ENCODE measurements at regions not wholly inside any gene's neighbourhood (a gene's known extent, or its start where the extent isn't known, plus 50 kb on each side); places are given as distances from the start of the nearest gene placed in this dataset.
"Not testable (repeated sequence)": the region's sequence is repeated elsewhere in the genome, so short reads cannot be mapped to it uniquely, and the experiment has no call there.

DNA sequence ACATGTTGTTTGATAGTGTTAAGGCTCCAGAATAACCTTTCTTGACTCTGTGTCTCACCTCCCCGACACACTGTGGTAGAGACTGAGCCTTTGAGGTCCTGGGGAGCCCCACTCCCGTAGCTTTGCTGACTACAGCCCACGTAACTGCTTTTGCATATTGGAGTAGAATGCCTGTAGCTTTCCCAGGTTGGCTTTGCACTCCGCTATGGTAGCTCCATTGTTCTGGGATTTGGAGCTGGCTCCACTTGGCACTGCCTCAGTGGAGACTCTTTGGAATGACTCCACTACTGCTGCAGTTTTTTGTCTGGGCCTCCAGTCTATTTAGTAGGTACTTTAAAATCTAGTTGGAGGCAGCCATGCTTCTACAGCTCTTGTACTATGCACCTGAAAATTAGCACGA, 56.2 kb upstream of the ANXA1 start:
- no peaks in the 10 kb centered on the region for H3K36me3 ChIP-seq
- H3K4me1 ChIP-seq, result no peaks in the 10 kb centered on the region
- H3K27me3 ChIP-seq, result peaks cover 6% of the 10 kb centered on the region; the same call in 1 of the 2 replicates
- no peak overlapping the region for H3K4me3 ChIP-seq
- no peak overlapping the region for H3K27ac ChIP-seq
- H3K9me3 ChIP-seq (replicated peaks), result no peaks in the 10 kb centered on the region
- DNase-seq, result no peak

DNA sequence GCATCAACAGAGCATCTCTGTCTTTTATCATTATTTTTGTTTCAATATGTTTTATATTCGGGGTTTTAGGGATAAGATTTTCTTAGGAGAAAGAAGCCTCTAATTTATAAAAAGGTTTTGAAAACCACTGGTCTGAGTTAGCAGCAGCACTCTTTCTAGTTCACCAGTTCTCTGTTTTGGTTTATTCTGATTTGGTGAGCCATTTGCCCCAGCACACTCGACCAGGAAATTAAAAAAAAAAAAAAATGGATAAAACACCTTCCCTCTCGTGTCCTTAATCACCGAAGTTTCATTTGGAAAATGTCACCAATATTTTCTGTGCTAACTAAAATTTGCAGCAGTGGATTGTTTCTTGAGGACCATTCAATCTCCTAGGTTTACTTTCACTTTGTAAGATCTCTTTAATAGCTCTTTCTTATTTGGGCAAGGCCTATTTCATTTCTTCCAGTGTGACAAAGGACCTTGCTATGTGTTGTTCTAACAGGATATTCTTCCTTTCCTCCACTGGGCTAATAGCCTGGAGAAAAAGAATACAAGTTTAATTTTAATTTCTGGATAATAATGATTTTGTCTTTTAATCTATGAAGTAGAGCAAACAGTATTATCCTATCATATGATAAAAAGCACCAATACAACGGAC, 57.8 kb upstream of the ANXA1 start:
- Histone ChIP-seq H3K9me3 (replicated peaks) (no peaks in the 10 kb centered on the region), H3K36me3 (no peaks in the 10 kb centered on the region), H3K27ac (no peak overlapping the region), H3K4me1 (no peaks in the 10 kb centered on the region), H3K4me3 (peak overlapping the region; percentile 9; the same call in 1 of the 2 replicates), H3K27me3 (peaks cover 12% of the 10 kb centered on the region)
- DNase-seq, result no peak

GRCh38 chr9:73093016-73093739, 58.5 kb upstream of the ANXA1 start:
- Histone ChIP-seq H3K36me3 (no peaks in the 10 kb centered on the region), H3K4me1 (no peaks in the 10 kb centered on the region), H3K27me3 (peaks cover 12% of the 10 kb centered on the region), H3K9me3 (replicated peaks) (no peaks in the 10 kb centered on the region), H3K4me3 (no peak overlapping the region), H3K27ac (no peak overlapping the region)
- DNase-seq, result no peak

GRCh38 chr9:73091909-73092308, 59.8 kb upstream of the ANXA1 start:
- no peaks in the 10 kb centered on the region for H3K4me1 ChIP-seq
- no peak for DNase-seq
- H3K27me3 ChIP-seq, result peaks cover 12% of the 10 kb centered on the region
- no peak overlapping the region for H3K27ac ChIP-seq
- no peak overlapping the region for H3K4me3 ChIP-seq
- no peaks in the 10 kb centered on the region for H3K9me3 ChIP-seq (replicated peaks)
- no peaks in the 10 kb centered on the region for H3K36me3 ChIP-seq

GRCh38 chr9:73090214-73090613, 61.5 kb upstream of the ANXA1 start:
- Histone ChIP-seq H3K27me3 (peaks cover 12% of the 10 kb centered on the region), H3K27ac (no peak overlapping the region), H3K36me3 (no peaks in the 10 kb centered on the region), H3K4me3 (no peak overlapping the region), H3K4me1 (no peaks in the 10 kb centered on the region), H3K9me3 (replicated peaks) (no peaks in the 10 kb centered on the region)
- DNase-seq, result no peak

DNA sequence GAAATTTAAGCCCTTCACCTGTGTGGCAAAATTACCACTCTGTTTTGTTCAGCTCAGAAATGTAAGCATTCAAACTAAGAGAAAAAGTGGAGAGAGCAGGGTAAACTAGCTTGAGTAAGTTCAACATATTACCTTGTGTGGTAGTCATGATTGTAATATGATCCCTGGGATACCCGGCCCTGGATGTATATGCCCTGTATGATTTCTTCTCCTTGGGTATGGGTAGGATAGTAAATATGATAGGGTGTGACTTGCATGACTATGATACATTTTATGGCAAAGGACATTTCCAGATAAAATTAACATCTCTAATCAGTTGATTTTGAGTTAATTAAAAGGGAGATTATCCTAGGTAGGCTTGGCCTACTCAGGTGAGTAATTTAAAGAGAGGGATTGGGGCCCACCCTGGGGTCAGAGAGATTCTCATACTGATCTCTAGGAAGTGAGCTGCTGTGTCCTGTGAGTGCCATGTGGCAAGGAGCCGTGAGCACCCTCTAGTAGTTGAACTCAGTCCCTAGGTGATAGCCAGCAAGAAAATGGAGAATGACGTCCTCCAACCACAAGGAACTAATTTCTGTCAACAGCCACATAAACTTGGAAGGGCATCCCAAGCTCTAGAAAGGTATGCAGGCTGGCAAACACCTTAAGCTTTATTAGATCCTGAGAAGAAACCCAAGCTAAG, 62.2 kb upstream of the ANXA1 start:
- Histone ChIP-seq H3K4me3 (no peak overlapping the region), H3K27me3 (peaks cover 12% of the 10 kb centered on the region), H3K27ac (no peak overlapping the region), H3K36me3 (no peaks in the 10 kb centered on the region), H3K9me3 (replicated peaks) (no peaks in the 10 kb centered on the region), H3K4me1 (no peaks in the 10 kb centered on the region)
- DNase-seq, result no peak

DNA sequence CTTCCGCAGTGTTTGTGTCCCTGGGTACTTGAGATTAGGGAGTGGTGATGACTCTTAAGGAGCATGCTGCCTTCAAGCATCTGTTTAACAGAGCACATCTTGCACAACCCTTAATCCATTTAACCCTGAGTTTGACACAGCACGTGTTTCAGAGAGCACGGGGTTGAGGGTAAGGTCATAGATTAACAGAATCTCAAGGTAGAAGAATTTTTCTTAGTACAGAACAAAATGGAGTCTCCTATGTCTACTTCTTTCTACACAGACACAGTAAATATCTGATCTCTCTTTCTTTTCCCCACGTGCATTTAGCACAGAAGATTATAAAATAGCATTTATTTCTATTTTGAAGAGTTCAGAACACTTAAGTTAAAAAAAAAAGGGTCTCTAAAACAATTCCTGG, 63.8 kb upstream of the ANXA1 start:
- DNase-seq; H3K9me3 ChIP-seq (replicated peaks); H3K27ac ChIP-seq; H3K4me1 ChIP-seq; H3K4me3 ChIP-seq; H3K36me3 ChIP-seq: not testable (repeated sequence)
- H3K27me3 ChIP-seq, result peaks cover 12% of the 10 kb centered on the region

- no peaks in the 10 kb centered on the region for H3K27me3 ChIP-seq
- no peaks in the 10 kb centered on the region for H3K9me3 ChIP-seq (replicated peaks)
- DNase-seq, result no peak
- no peaks in the 10 kb centered on the region for H3K36me3 ChIP-seq
- H3K4me1 ChIP-seq, result no peaks in the 10 kb centered on the region
- H3K27ac ChIP-seq, result no peak overlapping the region
- no peak overlapping the region for H3K4me3 ChIP-seq
Observed at GRCh38 chr9:73083519-73083918, 68.1 kb upstream of the ANXA1 start.

DNA sequence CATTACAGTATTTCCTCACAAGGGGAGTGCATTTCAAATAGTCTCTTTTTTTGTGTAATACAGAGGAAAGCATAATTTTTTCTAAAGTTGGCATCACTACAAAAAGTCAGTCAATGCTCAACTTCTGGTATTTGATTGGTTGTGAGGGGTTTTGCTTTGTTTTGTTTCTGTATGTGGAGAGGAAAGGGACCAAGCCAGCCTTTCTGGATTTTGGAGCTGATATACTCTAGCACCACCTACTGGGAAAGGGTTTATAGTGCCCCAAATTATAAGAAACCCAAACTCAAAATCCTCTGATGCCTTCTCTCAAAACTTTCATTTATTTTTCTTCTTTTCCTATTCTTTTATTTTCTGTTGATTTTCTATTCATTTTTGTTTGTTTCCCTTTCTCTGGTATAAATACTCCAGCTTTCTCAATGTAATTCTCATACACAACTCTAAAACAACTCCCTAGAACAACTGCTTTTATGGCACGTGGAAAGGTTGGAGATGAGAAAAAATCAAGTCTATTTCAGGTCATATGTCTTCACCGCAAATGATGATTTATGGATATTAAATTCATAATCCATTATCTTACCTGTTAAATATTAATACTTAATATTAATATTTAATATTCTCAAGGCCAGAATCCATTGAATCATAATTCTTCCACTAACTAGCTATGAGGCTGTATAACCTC, 69.5 kb upstream of the ANXA1 start:
- Histone ChIP-seq H3K27ac (no peak overlapping the region), H3K4me1 (no peaks in the 10 kb centered on the region), H3K36me3 (no peaks in the 10 kb centered on the region), H3K9me3 (replicated peaks) (no peaks in the 10 kb centered on the region), H3K4me3 (no peak overlapping the region), H3K27me3 (no peaks in the 10 kb centered on the region)
- peak; percentile 16 to 65 for DNase-seq

DNA sequence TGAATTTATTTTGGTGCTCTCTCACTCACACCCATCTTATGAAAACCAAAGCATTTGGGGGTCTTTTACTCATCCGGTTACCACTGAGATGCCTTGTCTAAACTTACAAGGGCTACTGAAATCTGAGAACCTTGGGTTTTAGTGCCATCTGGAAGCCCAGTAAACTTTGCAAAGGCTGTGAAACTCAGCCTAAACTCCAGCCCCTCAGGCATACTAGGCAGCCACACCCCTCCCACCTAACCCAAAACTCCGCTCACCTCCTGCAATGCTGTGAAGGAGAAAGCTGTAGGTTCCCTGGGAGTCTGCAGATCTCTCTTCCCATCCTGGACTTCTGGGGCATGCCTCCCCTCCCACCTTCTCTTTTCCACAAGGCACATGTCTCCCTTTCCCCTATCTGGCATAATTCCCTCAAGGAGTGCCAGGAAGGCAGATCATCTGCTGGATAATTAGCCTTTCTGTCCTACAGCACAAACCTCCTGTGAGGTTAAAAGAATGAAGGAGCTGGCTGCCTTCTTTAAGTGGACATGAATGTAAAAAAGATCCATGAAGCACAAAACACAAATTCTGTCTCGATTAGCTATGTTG, 71.5 kb upstream of the ANXA1 start:
- Histone ChIP-seq H3K4me1 (no peaks in the 10 kb centered on the region), H3K27me3 (0 out of 2 replicates have a peak, but pooled peaks cover 3% of the 10 kb centered on the region), H3K36me3 (no peaks in the 10 kb centered on the region), H3K9me3 (replicated peaks) (no peaks in the 10 kb centered on the region), H3K27ac (no peak overlapping the region), H3K4me3 (no peak overlapping the region)
- peak; percentile 5 to 38 for DNase-seq

DNA sequence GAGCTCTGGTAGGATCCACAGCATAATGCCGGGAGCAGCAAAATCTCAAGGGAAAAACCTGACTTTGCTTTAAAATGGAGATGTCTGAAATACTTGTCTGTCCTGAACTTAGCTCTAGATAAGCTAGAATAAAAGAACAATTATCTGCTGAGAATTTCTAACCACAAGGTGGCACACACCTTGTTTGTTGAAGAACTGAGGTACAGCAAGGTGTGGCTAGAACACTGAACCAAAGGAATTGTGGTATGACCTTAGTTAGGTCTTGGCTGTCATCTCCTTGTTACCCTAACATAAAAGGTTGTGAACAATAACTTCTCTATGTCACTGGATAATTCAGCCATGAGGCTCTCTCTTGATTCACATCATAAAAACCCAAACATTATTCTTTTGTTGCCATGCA, 72.3 kb upstream of the ANXA1 start:
- DNase-seq, result no peak
- no peaks in the 10 kb centered on the region for H3K4me1 ChIP-seq
- H3K27me3 ChIP-seq, result 0 out of 2 replicates have a peak, but pooled peaks cover 3% of the 10 kb centered on the region
- H3K27ac ChIP-seq, result no peak overlapping the region
- no peaks in the 10 kb centered on the region for H3K36me3 ChIP-seq
- no peak overlapping the region for H3K4me3 ChIP-seq
- no peaks in the 10 kb centered on the region for H3K9me3 ChIP-seq (replicated peaks)

GRCh38 chr9:73077625-73078030, 74.0 kb upstream of the ANXA1 start:
- Histone ChIP-seq H3K9me3 (replicated peaks) (no peaks in the 10 kb centered on the region), H3K27me3 (0 out of 2 replicates have a peak, but pooled peaks cover 3% of the 10 kb centered on the region), H3K4me1 (no peaks in the 10 kb centered on the region), H3K27ac (no peak overlapping the region), H3K4me3 (no peak overlapping the region), H3K36me3 (no peaks in the 10 kb centered on the region)
- DNase-seq, result no peak

DNA sequence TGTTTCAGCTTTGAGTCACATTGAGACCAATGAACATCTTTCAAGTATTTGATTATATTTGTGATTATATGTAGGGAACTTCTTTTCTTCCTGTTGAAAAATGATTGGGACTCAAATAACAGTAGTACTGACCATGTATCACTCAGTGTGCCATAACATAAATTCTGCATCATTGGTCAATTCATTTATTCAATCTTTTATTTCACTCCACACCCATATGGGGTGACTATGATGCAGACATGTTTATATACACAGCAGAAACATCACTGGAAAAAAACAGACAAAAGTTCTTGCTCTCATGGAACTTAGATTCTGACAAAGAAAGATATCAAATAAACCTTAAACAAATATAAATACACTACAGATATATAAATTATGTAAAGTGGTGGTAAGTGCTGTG, 74.7 kb upstream of the ANXA1 start:
- H3K27ac ChIP-seq, result no peak overlapping the region
- 0 out of 2 replicates have a peak, but pooled peaks cover 3% of the 10 kb centered on the region for H3K27me3 ChIP-seq
- no peak for DNase-seq
- H3K36me3 ChIP-seq, result no peaks in the 10 kb centered on the region
- no peaks in the 10 kb centered on the region for H3K9me3 ChIP-seq (replicated peaks)
- no peak overlapping the region for H3K4me3 ChIP-seq
- H3K4me1 ChIP-seq, result no peaks in the 10 kb centered on the region

DNA sequence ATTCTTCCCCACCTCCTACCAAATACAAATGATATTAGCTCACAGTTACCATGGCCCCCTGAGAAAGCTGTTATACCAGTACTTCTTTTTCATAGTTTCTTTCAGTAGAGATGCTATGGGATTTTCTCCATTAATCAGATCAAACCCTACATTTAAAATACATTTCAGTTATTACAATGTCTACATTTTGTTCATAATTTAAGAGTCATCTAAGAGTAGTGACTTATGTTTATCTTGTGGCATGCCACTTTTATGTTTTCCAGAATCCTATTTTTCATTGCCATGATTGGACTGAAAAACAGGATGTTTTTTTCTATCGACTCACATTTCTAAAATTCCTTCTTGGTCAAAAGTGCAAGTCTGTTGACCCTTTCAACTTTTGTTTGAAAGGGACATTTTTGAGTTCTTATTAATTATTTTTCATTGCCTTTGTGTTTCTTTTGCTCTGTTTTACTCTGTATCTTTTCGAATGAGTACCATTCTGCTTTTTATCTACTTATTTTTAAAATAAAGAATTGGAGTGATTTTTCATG, 77.4 kb upstream of the ANXA1 start:
- Histone ChIP-seq H3K27me3 (peaks cover 3% of the 10 kb centered on the region; the same call in 1 of the 2 replicates), H3K36me3 (no peaks in the 10 kb centered on the region), H3K9me3 (replicated peaks) (no peaks in the 10 kb centered on the region), H3K27ac (no peak overlapping the region), H3K4me3 (no peak overlapping the region), H3K4me1 (no peaks in the 10 kb centered on the region)
- DNase-seq, result no peak

All from SJCRH30 (cell line).